ENCODE measurements at regions not wholly inside any gene's neighbourhood (a gene's known extent, or its start where the extent isn't known, plus 50 kb on each side); places are given as distances from the start of the nearest gene placed in this dataset.
A peak's percentile ranks its signal among the peaks of the same experiment; 100 is the strongest.
"Not testable (repeated sequence)": the region's sequence is repeated elsewhere in the genome, so short reads cannot be mapped to it uniquely, and the experiment has no call there.

- H3K27ac Mint-ChIP-seq = no peak overlapping the region
Measured at GRCh38 chr10:57605948-57606485, 661.7 kb downstream of the IPMK start.

DNA sequence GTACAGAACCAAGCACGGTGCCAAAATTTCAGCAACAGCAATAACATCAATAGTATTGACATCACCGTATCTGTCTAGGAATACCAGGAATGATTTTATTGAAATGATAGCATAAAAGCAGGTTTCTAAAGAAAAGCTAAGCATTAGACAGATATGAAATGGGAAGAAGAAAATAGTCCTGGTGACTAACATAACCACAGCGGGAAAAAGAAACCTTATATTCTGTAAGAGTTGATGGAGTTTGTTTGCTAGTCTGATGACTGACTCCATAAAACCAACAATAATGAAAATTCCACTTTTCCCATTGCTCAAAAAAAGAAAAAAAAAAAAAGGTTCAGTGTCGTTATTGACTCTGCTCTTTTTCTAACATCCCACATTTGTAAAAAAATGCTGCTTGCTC lies 668.3 kb downstream of the IPMK start:
- peaks cover 3% of the 10 kb centered on the region for H3K9me3 Mint-ChIP-seq
- H3K4me1 Mint-ChIP-seq (ENCODE audit: unreplicated experiment) = no peaks in the 10 kb centered on the region

More at GRCh38 chr10:57605948-57606485, 661.7 kb downstream of the IPMK start:
- no peaks in the 10 kb centered on the region for H3K27me3 Mint-ChIP-seq
- H3K4me1 Mint-ChIP-seq (ENCODE audit: unreplicated experiment) = no peaks in the 10 kb centered on the region
- no peak for DNase-seq (ENCODE audit: extremely low spot score, unreplicated experiment)
- TF ChIP-seq, protein P1, sequence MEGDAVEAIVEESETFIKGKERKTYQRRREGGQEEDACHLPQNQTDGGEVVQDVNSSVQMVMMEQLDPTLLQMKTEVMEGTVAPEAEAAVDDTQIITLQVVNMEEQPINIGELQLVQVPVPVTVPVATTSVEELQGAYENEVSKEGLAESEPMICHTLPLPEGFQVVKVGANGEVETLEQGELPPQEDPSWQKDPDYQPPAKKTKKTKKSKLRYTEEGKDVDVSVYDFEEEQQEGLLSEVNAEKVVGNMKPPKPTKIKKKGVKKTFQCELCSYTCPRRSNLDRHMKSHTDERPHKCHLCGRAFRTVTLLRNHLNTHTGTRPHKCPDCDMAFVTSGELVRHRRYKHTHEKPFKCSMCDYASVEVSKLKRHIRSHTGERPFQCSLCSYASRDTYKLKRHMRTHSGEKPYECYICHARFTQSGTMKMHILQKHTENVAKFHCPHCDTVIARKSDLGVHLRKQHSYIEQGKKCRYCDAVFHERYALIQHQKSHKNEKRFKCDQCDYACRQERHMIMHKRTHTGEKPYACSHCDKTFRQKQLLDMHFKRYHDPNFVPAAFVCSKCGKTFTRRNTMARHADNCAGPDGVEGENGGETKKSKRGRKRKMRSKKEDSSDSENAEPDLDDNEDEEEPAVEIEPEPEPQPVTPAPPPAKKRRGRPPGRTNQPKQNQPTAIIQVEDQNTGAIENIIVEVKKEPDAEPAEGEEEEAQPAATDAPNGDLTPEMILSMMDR (conservative IDR thresholded peaks at IDR 0.05) = no peak
- peaks cover 3% of the 10 kb centered on the region for H3K9me3 Mint-ChIP-seq
- no peaks in the 10 kb centered on the region for H3K36me3 Mint-ChIP-seq
- no peak overlapping the region for H3K4me3 Mint-ChIP-seq

GRCh38 chr10:57593983-57594573 lies 673.6 kb downstream of the IPMK start:
- no peak overlapping the region for H3K27ac Mint-ChIP-seq
- TF ChIP-seq, protein P1 (conservative IDR thresholded peaks at IDR 0.05) = peak; percentile 68
- H3K36me3 Mint-ChIP-seq = no peaks in the 10 kb centered on the region
- H3K9me3 Mint-ChIP-seq = no peaks in the 10 kb centered on the region
- H3K4me1 Mint-ChIP-seq (ENCODE audit: unreplicated experiment) = no peaks in the 10 kb centered on the region
- no peak overlapping the region for H3K4me3 Mint-ChIP-seq
- no peaks in the 10 kb centered on the region for H3K27me3 Mint-ChIP-seq
- DNase-seq (ENCODE audit: extremely low spot score, unreplicated experiment) = no peak

More for the DNA sequence above, 668.3 kb downstream of the IPMK start:
- DNase-seq (ENCODE audit: extremely low spot score, unreplicated experiment) = no peak
- Mint-ChIP-seq H3K36me3 (no peaks in the 10 kb centered on the region), H3K4me3 (no peak overlapping the region), H3K27ac (no peak overlapping the region), H3K27me3 (no peaks in the 10 kb centered on the region)
- TF ChIP-seq, protein P1 (conservative IDR thresholded peaks at IDR 0.05) = no peak

GRCh38 chr10:57579926-57580325 lies 687.8 kb downstream of the IPMK start:
- DNase-seq (ENCODE audit: extremely low spot score, unreplicated experiment) = no peak
- Mint-ChIP-seq H3K27ac (peak overlapping the region; percentile 24), H3K27me3 (no peaks in the 10 kb centered on the region), H3K4me3 (no peak overlapping the region), H3K4me1 (ENCODE audit: unreplicated experiment) (no peaks in the 10 kb centered on the region), H3K36me3 (peaks cover 3% of the 10 kb centered on the region), H3K9me3 (peaks cover 14% of the 10 kb centered on the region)
- TF ChIP-seq, protein P1 (conservative IDR thresholded peaks at IDR 0.05) = peak; percentile 63

DNA sequence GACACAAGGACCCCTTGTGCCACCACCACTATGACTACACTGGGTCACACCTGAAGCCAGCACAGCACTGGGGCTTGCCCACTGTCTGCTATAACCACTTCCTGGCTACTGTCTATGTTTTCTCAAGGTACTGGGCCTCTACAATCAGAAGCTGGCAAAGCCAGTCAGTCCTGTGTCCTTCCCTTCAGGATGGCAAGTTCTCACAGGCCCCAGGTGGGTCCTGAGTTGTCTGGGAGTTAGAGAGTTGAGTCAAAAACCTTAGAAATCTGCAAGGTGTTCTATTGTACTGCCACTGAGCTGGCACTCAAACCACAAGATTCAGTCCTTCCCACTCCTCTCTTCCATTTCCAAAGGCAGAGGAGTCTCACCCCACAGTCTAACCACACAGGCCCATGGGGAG lies 705.5 kb downstream of the IPMK start:
- H3K27me3 Mint-ChIP-seq = no peaks in the 10 kb centered on the region
- no peak overlapping the region for H3K4me3 Mint-ChIP-seq
- no peak for DNase-seq (ENCODE audit: extremely low spot score, unreplicated experiment)
- TF ChIP-seq, protein P1 (conservative IDR thresholded peaks at IDR 0.05) = no peak
- H3K4me1 Mint-ChIP-seq (ENCODE audit: unreplicated experiment) = no peaks in the 10 kb centered on the region
- H3K9me3 Mint-ChIP-seq = no peaks in the 10 kb centered on the region
- no peak overlapping the region for H3K27ac Mint-ChIP-seq
- H3K36me3 Mint-ChIP-seq = no peaks in the 10 kb centered on the region

DNA sequence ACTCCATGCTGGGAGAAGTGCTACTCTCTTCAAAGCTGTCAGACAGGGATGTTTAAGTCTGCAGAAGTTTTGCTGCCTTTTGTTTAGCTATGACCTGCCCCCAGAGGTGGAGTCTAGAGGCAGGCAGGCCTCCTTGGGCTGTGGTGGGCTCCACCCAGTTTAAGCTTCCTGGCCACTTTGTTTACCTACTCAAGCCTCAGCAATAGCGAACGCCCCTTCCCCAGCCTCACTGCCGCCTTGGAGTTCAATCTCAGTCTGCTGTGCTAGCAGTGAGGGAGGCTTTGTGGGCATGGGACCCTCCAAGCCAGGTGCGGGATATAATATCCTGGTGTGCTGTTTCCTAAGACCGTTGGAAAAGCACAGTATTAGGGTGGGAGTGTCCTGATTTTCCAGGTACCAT lies 715.9 kb downstream of the IPMK start:
- H3K4me3 Mint-ChIP-seq; H3K27ac Mint-ChIP-seq; H3K27me3 Mint-ChIP-seq; H3K4me1 Mint-ChIP-seq (ENCODE audit: unreplicated experiment); H3K9me3 Mint-ChIP-seq; H3K36me3 Mint-ChIP-seq; DNase-seq (ENCODE audit: extremely low spot score, unreplicated experiment): not testable (repeated sequence)
